Astrocyte of the spinal cord (primary cell): ENCODE measurements at regions not wholly inside any gene's neighbourhood (a gene's known extent, or its start where the extent isn't known, plus 50 kb on each side); places are given as distances from the start of the nearest gene placed in this dataset.

Experiments
- DNase-seq: peaks from one replicate; pipeline ENCODE4 v3.0.0; 2011; ENCODE audit warnings: low read depth, low spot score
- H3K4me3 ChIP-seq: 2 replicates; pipeline ENCODE4 v1.5.1; 2011; ENCODE audit warnings: low read depth, mild to moderate bottlenecking, low read length, moderate library complexity
- CTCF ChIP-seq: IDR thresholded peaks from 2 replicates; pipeline ENCODE4 v1.5.1; 2012; ENCODE audit warnings: low read depth, mild to moderate bottlenecking, low read length, inconsistent platforms
- in situ Hi-C: cut with HindIII; loops from 2 replicates; pipeline ENCODE4 v1.10.0; 2017; ENCODE audit warnings: low sequenced_read_pairs

- no peak overlapping the region for H3K4me3 ChIP-seq
- in situ Hi-C loops = no loop called here
- no peak for DNase-seq
- TF ChIP-seq CTCF = no peak
Measured at GRCh38 chr9:3023449-3023848, 179.6 kb upstream of the PUM3 start.

- in situ Hi-C loops = no loop called here
- no peak for TF ChIP-seq CTCF
- DNase-seq = no peak
- H3K4me3 ChIP-seq = no peak overlapping the region
Measured at GRCh38 chr9:3018691-3019230, 174.9 kb upstream of the PUM3 start.

DNA sequence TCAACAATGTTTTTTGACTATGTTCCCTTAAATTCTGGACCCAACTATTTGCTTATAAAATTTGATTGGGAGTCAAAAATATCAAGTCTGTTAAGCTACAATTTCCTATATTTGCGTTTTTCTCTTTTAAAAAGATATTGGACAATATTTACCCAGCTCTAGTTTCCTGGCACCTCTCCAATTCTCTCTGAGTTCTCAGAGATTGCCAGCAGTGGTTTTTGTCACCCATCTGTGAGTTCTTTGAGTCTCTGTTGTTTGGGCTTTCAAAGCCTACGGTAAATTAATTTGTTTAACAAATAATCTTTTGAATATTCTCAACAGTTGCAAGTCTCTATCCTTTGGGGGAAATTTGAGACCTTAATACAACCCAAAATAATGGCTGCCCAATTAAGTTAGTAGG lies 174.2 kb upstream of the PUM3 start:
- TF ChIP-seq CTCF = no peak
- no peak for DNase-seq
- in situ Hi-C loops = no loop called here
- H3K4me3 ChIP-seq = no peak overlapping the region

- DNase-seq = no peak
- no peak for TF ChIP-seq CTCF
- no peak overlapping the region for H3K4me3 ChIP-seq
- in situ Hi-C loops = no loop called here
Measured at GRCh38 chr9:3014178-3014577, 170.3 kb upstream of the PUM3 start.

DNA sequence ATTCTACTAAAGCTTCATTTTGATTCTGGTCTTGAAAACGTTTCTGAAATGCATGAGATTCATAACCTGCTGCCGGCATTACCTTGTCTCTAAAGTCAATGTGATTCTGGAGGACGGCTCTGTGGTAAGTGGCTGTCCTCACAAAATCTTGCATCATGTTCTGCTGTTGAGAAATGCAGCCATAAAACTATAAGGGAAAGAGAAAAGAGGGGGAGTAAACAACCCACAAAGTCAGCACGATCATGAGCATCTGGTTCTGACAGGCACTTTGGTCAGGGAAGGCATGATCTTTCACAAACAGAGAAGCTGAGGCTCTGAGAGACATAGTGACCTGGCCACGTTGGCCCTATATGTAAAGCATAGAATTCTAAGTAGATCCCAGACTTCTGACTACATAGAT lies 168.9 kb upstream of the PUM3 start:
- no peak for TF ChIP-seq CTCF
- H3K4me3 ChIP-seq = no peak overlapping the region
- no peak for DNase-seq
- in situ Hi-C loops = no loop called here

DNA sequence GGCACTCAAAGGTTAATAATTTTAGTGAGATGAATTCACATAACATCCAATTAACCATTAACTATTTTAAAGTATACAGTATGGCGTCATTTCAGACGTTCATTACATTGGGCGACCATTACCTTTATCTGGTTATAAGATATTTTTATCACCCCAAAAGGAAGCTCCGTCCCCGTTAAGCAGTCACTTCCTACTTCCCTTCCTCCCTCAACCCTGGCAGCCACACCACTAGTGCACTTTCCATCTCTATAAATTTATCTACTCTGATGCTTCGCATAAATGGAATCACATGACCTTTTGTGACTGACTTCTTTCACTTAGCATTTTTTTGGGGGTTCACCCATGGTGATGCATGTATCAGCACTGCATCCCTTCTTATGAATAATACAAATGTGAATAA lies 168.3 kb upstream of the PUM3 start:
- no peak for DNase-seq
- in situ Hi-C loops = no loop called here
- no peak overlapping the region for H3K4me3 ChIP-seq
- no peak for TF ChIP-seq CTCF

- TF ChIP-seq CTCF = no peak
- no peak for DNase-seq
- in situ Hi-C loops = no loop called here
- H3K4me3 ChIP-seq = no peak overlapping the region
Measured at GRCh38 chr9:3008091-3008490, 164.2 kb upstream of the PUM3 start.
